ENCODE measurements at regions not wholly inside any gene's neighbourhood (a gene's known extent, or its start where the extent isn't known, plus 50 kb on each side); places are given as distances from the start of the nearest gene placed in this dataset.

GRCh38 chr6:139895205-139895793 lies 520.9 kb upstream of the CITED2 start:
- H3K4me3 Mint-ChIP-seq, result no peak overlapping the region
- Histone ChIP-seq H3K9me3 (ENCODE audit: control insufficient read depth, low read length) (peaks cover 16% of the 10 kb centered on the region), H3K4me1 (ENCODE audit: control insufficient read depth, insufficient read depth, low read length) (no peaks in the 10 kb centered on the region), H3K4me3 (ENCODE audit: low read length) (no peak overlapping the region), H3K9ac (ENCODE audit: extremely low read depth, low read length, poor library complexity, severe bottlenecking) (no peak overlapping the region), H3K36me3 (ENCODE audit: control insufficient read depth, insufficient read depth, low read length) (no peaks in the 10 kb centered on the region), H3K27ac (ENCODE audit: low read depth, low read length) (no peak overlapping the region), H3K27me3 (ENCODE audit: control insufficient read depth, insufficient read depth, low read length, poor library complexity, severe bottlenecking) (no peaks in the 10 kb centered on the region)
- 95% methylated on average over 1 of the region's 1 CpG; no CpG with 5 or more reads in 1 of the 2 experiments for WGBS, 2 experiments (ENCODE audit: insufficient coverage in 1 of 2, insufficient read length in 1 of 2)
- no peak for DNase-seq
- no peaks in the 10 kb centered on the region for H3K36me3 Mint-ChIP-seq (ENCODE audit: low read depth)
- H3K4me1 Mint-ChIP-seq, result peaks cover 8% of the 10 kb centered on the region
- peaks cover 2% of the 10 kb centered on the region for H3K9me3 Mint-ChIP-seq
- no peaks in the 10 kb centered on the region for H3K27me3 Mint-ChIP-seq (ENCODE audit: insufficient read depth)
- no peak overlapping the region for H3K27ac Mint-ChIP-seq
- TF ChIP-seq CTCF (conservative IDR thresholded peaks at IDR 0.05), result peak; percentile 46

GRCh38 chr6:139894271-139894670 lies 519.8 kb upstream of the CITED2 start:
- H3K9me3 ChIP-seq (ENCODE audit: control insufficient read depth, low read length), result peaks cover 16% of the 10 kb centered on the region
- Mint-ChIP-seq H3K27me3 (ENCODE audit: insufficient read depth) (no peaks in the 10 kb centered on the region), H3K9me3 (peaks cover 2% of the 10 kb centered on the region), H3K4me3 (no peak overlapping the region), H3K36me3 (ENCODE audit: low read depth) (no peaks in the 10 kb centered on the region), H3K4me1 (peaks cover 16% of the 10 kb centered on the region), H3K27ac (no peak overlapping the region)
- no peak overlapping the region for H3K9ac ChIP-seq (ENCODE audit: extremely low read depth, low read length, poor library complexity, severe bottlenecking)
- H3K27me3 ChIP-seq (ENCODE audit: control insufficient read depth, insufficient read depth, low read length, poor library complexity, severe bottlenecking), result no peaks in the 10 kb centered on the region
- H3K4me1 ChIP-seq (ENCODE audit: control insufficient read depth, insufficient read depth, low read length), result no peaks in the 10 kb centered on the region
- no peak for TF ChIP-seq CTCF (conservative IDR thresholded peaks at IDR 0.05)
- no peak overlapping the region for H3K4me3 ChIP-seq (ENCODE audit: low read length)
- peak; percentile 47 for DNase-seq
- H3K36me3 ChIP-seq (ENCODE audit: control insufficient read depth, insufficient read depth, low read length), result no peaks in the 10 kb centered on the region
- 93 to 95% methylated on average over 8 of the region's 8 CpGs for WGBS, 2 experiments (ENCODE audit: insufficient coverage in 1 of 2, insufficient read length in 1 of 2)
- H3K27ac ChIP-seq (ENCODE audit: low read depth, low read length), result no peak overlapping the region

- no peaks in the 10 kb centered on the region for H3K9me3 Mint-ChIP-seq
- Histone ChIP-seq H3K9ac (ENCODE audit: extremely low read depth, low read length, poor library complexity, severe bottlenecking) (no peak overlapping the region), H3K4me3 (ENCODE audit: low read length) (no peak overlapping the region), H3K9me3 (ENCODE audit: control insufficient read depth, low read length) (peaks cover 16% of the 10 kb centered on the region), H3K27ac (ENCODE audit: low read depth, low read length) (no peak overlapping the region), H3K36me3 (ENCODE audit: control insufficient read depth, insufficient read depth, low read length) (no peaks in the 10 kb centered on the region), H3K4me1 (ENCODE audit: control insufficient read depth, insufficient read depth, low read length) (peaks cover 13% of the 10 kb centered on the region), H3K27me3 (ENCODE audit: control insufficient read depth, insufficient read depth, low read length, poor library complexity, severe bottlenecking) (no peaks in the 10 kb centered on the region)
- peaks cover 42% of the 10 kb centered on the region for H3K4me1 Mint-ChIP-seq
- H3K4me3 Mint-ChIP-seq, result no peak overlapping the region
- no peak overlapping the region for H3K27ac Mint-ChIP-seq
- no peak for TF ChIP-seq CTCF (conservative IDR thresholded peaks at IDR 0.05)
- H3K36me3 Mint-ChIP-seq (ENCODE audit: low read depth), result no peaks in the 10 kb centered on the region
- no peaks in the 10 kb centered on the region for H3K27me3 Mint-ChIP-seq (ENCODE audit: insufficient read depth)
- WGBS, 2 experiments (ENCODE audit: insufficient coverage in 1 of 2, insufficient read length in 1 of 2), result 84 to 93% methylated on average over 3 to 4 of the region's 4 CpGs
- DNase-seq, result no peak
Observed at GRCh38 chr6:139891471-139891870, 517.0 kb upstream of the CITED2 start.

All from endodermal cell (in vitro differentiated cells).